ENCODE measurements at regions not wholly inside any gene's neighbourhood (a gene's known extent, or its start where the extent isn't known, plus 50 kb on each side); places are given as distances from the start of the nearest gene placed in this dataset.

DNA sequence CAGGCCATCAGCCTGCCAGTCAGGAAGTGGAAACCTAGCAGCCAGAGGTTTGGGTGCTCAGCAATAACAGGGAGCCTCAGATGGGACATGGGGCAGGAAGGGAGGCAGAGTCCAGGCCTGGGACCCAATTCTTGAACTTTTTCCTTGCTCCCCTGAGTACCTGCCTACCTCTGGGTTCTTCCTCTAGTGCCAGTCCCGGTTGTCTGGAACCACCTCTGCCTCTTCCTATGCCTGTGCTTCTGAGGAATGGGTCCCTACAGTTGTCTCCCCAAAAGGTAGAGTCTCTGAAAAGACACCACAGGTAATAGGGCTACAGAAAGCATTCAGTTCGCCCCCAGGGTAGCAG is 212.4 kb upstream of the MAMLD1 start:
- Histone ChIP-seq H3K9me3 (ENCODE audit: severe bottlenecking) (no peaks in the 10 kb centered on the region), H3K27ac (no peak overlapping the region), H3K4me3 (ENCODE audit: low read depth, low read length) (no peak overlapping the region), H3K36me3 (no peaks in the 10 kb centered on the region), H3K27me3 (ENCODE audit: insufficient read depth, low read depth, severe bottlenecking) (peaks cover 69% of the 10 kb centered on the region)
- TF ChIP-seq CTCF (IDR thresholded peaks at IDR 0.05; ENCODE audit: low read depth, low read length), result no peak
- DNase-seq, result no peak

GRCh38 chrX:150152036-150152435 is 211.1 kb upstream of the MAMLD1 start:
- Histone ChIP-seq H3K27me3 (ENCODE audit: insufficient read depth, low read depth, severe bottlenecking) (peaks cover 69% of the 10 kb centered on the region), H3K27ac (no peak overlapping the region), H3K9me3 (ENCODE audit: severe bottlenecking) (no peaks in the 10 kb centered on the region), H3K36me3 (no peaks in the 10 kb centered on the region), H3K4me3 (ENCODE audit: low read depth, low read length) (no peak overlapping the region)
- no peak for DNase-seq
- TF ChIP-seq CTCF (IDR thresholded peaks at IDR 0.05; ENCODE audit: low read depth, low read length), result no peak

- Histone ChIP-seq H3K4me3 (ENCODE audit: low read depth, low read length) (no peak overlapping the region), H3K9me3 (ENCODE audit: severe bottlenecking) (no peaks in the 10 kb centered on the region), H3K36me3 (no peaks in the 10 kb centered on the region), H3K27ac (no peak overlapping the region), H3K27me3 (ENCODE audit: insufficient read depth, low read depth, severe bottlenecking) (peaks cover 73% of the 10 kb centered on the region)
- no peak for TF ChIP-seq CTCF (IDR thresholded peaks at IDR 0.05; ENCODE audit: low read depth, low read length)
- DNase-seq, result no peak
These were observed 210.6 kb upstream of the MAMLD1 start for GRCh38 chrX:150152546-150152945.

DNA sequence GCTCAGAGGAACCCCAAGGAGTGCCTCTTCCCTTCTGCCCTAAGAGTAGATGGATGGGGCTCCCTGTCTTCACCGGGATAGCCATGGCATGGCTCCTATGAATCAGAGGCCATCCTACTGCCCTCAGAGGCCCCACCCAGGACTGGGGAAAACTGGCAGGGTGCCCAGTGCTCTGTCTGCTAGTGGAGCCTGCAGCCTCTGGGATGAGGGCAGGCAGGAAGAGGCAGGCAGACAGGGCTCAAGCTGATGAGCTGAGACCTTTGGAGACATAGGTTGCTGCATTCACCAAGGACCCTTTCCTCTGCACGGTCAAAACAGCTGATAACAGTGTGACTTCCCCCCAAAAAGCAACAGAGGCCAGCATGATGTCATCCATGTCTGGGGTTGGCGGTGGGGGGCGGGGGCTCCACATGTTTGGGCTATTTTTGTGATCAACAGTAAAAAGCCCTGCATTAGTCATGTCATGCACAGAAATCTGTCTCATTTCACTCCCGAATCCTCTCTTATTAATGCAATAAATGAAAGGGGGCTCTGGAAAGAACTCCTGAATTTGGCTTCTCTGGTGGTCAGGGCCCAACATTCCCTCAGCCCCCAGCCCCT is 207.6 kb upstream of the MAMLD1 start:
- DNase-seq, result no peak
- no peak for TF ChIP-seq CTCF (IDR thresholded peaks at IDR 0.05; ENCODE audit: low read depth, low read length)
- no peaks in the 10 kb centered on the region for H3K9me3 ChIP-seq (ENCODE audit: severe bottlenecking)
- H3K4me3 ChIP-seq (ENCODE audit: low read depth, low read length), result no peak overlapping the region
- peaks cover 91% of the 10 kb centered on the region for H3K27me3 ChIP-seq (ENCODE audit: insufficient read depth, low read depth, severe bottlenecking)
- H3K27ac ChIP-seq, result no peak overlapping the region
- no peaks in the 10 kb centered on the region for H3K36me3 ChIP-seq

DNA sequence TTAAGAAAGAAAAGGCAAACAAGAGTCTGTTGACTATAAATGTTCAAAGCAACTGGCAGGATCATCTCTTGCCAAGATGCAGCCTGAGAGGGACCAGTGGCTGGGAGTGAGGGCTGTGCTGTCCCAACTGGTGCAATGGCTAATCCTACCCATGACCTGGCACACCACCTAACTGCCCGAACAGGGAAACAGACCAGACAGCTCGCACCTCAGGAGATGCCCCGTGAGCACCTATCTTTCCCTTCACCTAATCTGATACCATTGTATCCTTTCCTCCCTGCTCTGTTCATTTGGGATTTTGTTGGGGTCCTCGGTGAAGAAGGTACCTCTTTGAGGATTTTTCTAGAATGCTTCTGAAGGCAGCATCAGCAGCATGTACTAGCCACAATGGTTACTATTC is 206.5 kb upstream of the MAMLD1 start:
- Histone ChIP-seq H3K27me3 (ENCODE audit: insufficient read depth, low read depth, severe bottlenecking) (peaks cover 89% of the 10 kb centered on the region), H3K36me3 (no peaks in the 10 kb centered on the region), H3K4me3 (ENCODE audit: low read depth, low read length) (no peak overlapping the region), H3K27ac (no peak overlapping the region), H3K9me3 (ENCODE audit: severe bottlenecking) (no peaks in the 10 kb centered on the region)
- TF ChIP-seq CTCF (IDR thresholded peaks at IDR 0.05; ENCODE audit: low read depth, low read length), result no peak
- DNase-seq, result no peak

DNA sequence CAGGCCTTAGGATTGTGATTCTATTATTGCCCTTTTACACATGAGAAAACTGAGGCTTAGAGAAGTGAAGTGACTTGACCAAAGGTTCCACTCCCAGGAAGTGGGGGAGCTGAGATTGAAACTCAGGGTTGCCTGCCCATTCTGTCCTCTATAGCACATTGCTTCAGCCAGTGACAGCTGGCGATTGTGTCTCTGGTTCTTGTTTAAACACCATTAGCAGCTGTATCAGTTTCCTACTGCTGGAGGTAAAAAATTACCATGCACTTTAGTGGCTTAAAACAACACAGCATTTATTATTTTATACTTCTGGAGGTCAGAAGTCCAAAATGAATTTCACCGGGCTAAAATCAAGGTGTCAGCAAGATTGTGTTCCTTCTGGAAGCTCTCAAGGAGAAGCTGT is 205.8 kb upstream of the MAMLD1 start:
- no peak for TF ChIP-seq CTCF (IDR thresholded peaks at IDR 0.05; ENCODE audit: low read depth, low read length)
- H3K27me3 ChIP-seq (ENCODE audit: insufficient read depth, low read depth, severe bottlenecking), result peaks cover 89% of the 10 kb centered on the region
- no peaks in the 10 kb centered on the region for H3K9me3 ChIP-seq (ENCODE audit: severe bottlenecking)
- no peaks in the 10 kb centered on the region for H3K36me3 ChIP-seq
- no peak for DNase-seq
- no peak overlapping the region for H3K27ac ChIP-seq
- no peak overlapping the region for H3K4me3 ChIP-seq (ENCODE audit: low read depth, low read length)

All from WERI-Rb-1 (cell line).